ENCODE measurements at regions not wholly inside any gene's neighbourhood (a gene's known extent, or its start where the extent isn't known, plus 50 kb on each side); places are given as distances from the start of the nearest gene placed in this dataset.

DNA sequence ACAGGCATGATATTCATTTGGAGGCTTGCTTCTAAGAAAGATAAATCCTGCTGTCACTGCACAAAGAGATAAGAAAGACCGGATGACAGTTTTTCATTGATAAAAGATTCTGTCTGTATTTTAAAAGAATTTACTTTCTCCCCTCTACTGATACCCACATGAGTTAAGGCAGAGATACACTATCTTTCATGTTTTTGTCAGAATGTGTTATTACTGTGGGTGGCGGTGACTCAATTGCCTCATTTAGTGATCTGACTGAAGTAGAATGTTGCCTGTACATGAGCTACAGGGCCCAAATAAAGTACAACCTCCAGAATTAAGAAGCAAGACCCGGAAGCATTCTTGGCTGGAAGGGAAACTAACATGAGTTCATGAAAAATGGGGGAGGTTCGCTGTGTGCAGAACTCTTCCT lies 480.0 kb downstream of the SLC4A3 start:
- Histone ChIP-seq H3K27me3 (no peaks in the 10 kb centered on the region), H3K27ac (no peak overlapping the region), H3K4me3 (no peak overlapping the region), H3K36me3 (no peaks in the 10 kb centered on the region), H3K9me3 (no peaks in the 10 kb centered on the region), H3K4me1 (no peaks in the 10 kb centered on the region)
- intact Hi-C loops (cut with DNase I): no loop called here
- TF ChIP-seq POLR2A (IDR thresholded peaks at IDR 0.05): no peak
- TF ChIP-seq POLR2AphosphoS5 (IDR thresholded peaks at IDR 0.05; ENCODE audit: insufficient read depth in 1 of 2, low read depth in 1 of 2): no peak
- TF ChIP-seq, protein P1, sequence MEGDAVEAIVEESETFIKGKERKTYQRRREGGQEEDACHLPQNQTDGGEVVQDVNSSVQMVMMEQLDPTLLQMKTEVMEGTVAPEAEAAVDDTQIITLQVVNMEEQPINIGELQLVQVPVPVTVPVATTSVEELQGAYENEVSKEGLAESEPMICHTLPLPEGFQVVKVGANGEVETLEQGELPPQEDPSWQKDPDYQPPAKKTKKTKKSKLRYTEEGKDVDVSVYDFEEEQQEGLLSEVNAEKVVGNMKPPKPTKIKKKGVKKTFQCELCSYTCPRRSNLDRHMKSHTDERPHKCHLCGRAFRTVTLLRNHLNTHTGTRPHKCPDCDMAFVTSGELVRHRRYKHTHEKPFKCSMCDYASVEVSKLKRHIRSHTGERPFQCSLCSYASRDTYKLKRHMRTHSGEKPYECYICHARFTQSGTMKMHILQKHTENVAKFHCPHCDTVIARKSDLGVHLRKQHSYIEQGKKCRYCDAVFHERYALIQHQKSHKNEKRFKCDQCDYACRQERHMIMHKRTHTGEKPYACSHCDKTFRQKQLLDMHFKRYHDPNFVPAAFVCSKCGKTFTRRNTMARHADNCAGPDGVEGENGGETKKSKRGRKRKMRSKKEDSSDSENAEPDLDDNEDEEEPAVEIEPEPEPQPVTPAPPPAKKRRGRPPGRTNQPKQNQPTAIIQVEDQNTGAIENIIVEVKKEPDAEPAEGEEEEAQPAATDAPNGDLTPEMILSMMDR (IDR thresholded peaks at IDR 0.05): no peak
- no peak for DNase-seq (ENCODE audit: extremely low spot score in 2 of 2)

DNA sequence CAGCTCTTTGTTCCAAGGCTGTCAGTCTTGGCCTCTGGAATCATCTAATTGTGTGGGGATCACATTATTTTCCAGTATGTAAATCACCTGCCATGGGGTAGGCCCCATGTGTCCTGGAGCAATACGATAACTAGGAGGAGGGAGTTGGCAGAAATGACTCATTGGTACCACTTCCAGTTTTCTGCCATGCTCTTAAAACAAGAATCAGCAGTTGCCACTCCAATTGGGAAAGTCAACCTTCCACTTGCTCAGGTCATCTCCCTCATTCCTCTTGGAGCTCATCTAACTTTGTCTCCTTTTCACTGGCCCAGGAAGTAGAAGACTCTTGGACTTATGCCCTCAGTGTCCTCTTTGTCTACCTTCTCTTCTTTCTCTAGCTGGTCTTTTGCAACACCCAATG lies 487.0 kb downstream of the SLC4A3 start:
- Histone ChIP-seq H3K36me3 (no peaks in the 10 kb centered on the region), H3K27me3 (no peaks in the 10 kb centered on the region), H3K4me1 (no peaks in the 10 kb centered on the region), H3K27ac (no peak overlapping the region), H3K9me3 (no peaks in the 10 kb centered on the region), H3K4me3 (no peak overlapping the region)
- DNase-seq (ENCODE audit: extremely low spot score in 2 of 2): no peak
- TF ChIP-seq POLR2AphosphoS5 (IDR thresholded peaks at IDR 0.05; ENCODE audit: insufficient read depth in 1 of 2, low read depth in 1 of 2) (no peak), POLR2A (IDR thresholded peaks at IDR 0.05) (no peak)
- TF ChIP-seq, protein P1 (IDR thresholded peaks at IDR 0.05): no peak
- intact Hi-C loops (cut with DNase I): no loop called here

GRCh38 chr2:220117025-220117424 lies 489.6 kb downstream of the SLC4A3 start:
- Histone ChIP-seq H3K27me3 (no peaks in the 10 kb centered on the region), H3K36me3 (no peaks in the 10 kb centered on the region), H3K4me1 (no peaks in the 10 kb centered on the region), H3K9me3 (no peaks in the 10 kb centered on the region), H3K27ac (no peak overlapping the region), H3K4me3 (no peak overlapping the region)
- no peak for DNase-seq (ENCODE audit: extremely low spot score in 2 of 2)
- intact Hi-C loops (cut with DNase I): no loop called here
- TF ChIP-seq POLR2AphosphoS5 (IDR thresholded peaks at IDR 0.05; ENCODE audit: insufficient read depth in 1 of 2, low read depth in 1 of 2) (no peak), POLR2A (IDR thresholded peaks at IDR 0.05) (no peak)
- TF ChIP-seq, protein P1 (IDR thresholded peaks at IDR 0.05): no peak

- H3K36me3 ChIP-seq: no peaks in the 10 kb centered on the region
- DNase-seq (ENCODE audit: extremely low spot score in 2 of 2): no peak
- H3K9me3 ChIP-seq: no peaks in the 10 kb centered on the region
- H3K4me3 ChIP-seq: no peak overlapping the region
- no peaks in the 10 kb centered on the region for H3K4me1 ChIP-seq
- intact Hi-C loops (cut with DNase I): no loop called here
- H3K27ac ChIP-seq: no peak overlapping the region
- no peaks in the 10 kb centered on the region for H3K27me3 ChIP-seq
- TF ChIP-seq, protein P1 (IDR thresholded peaks at IDR 0.05): no peak
- TF ChIP-seq POLR2A (IDR thresholded peaks at IDR 0.05) (no peak), POLR2AphosphoS5 (IDR thresholded peaks at IDR 0.05; ENCODE audit: insufficient read depth in 1 of 2, low read depth in 1 of 2) (no peak)
These were observed 492.6 kb downstream of the SLC4A3 start for GRCh38 chr2:220120041-220120440.

- Histone ChIP-seq H3K27ac (no peak overlapping the region), H3K27me3 (no peaks in the 10 kb centered on the region), H3K36me3 (no peaks in the 10 kb centered on the region), H3K4me1 (no peaks in the 10 kb centered on the region), H3K9me3 (no peaks in the 10 kb centered on the region), H3K4me3 (no peak overlapping the region)
- DNase-seq (ENCODE audit: extremely low spot score in 2 of 2): no peak
- intact Hi-C loops (cut with DNase I): no loop called here
- TF ChIP-seq, protein P1 (IDR thresholded peaks at IDR 0.05): no peak
- TF ChIP-seq POLR2A (IDR thresholded peaks at IDR 0.05) (no peak), POLR2AphosphoS5 (IDR thresholded peaks at IDR 0.05; ENCODE audit: insufficient read depth in 1 of 2, low read depth in 1 of 2) (no peak)
These were observed 496.3 kb downstream of the SLC4A3 start for GRCh38 chr2:220123751-220124150.
